CD4-positive, alpha-beta T cell (primary cell): ENCODE measurements at regions not wholly inside any gene's neighbourhood (a gene's known extent, or its start where the extent isn't known, plus 50 kb on each side); places are given as distances from the start of the nearest gene placed in this dataset.

Experiments used
- ATAC-seq: fragments of 200-7000 bp; cut with Tn5 transposase; one replicate; pipeline ENCODE4 v1.10.0; 2022; ENCODE audit warnings: mild to moderate bottlenecking; ENCODE audit not compliant: poor library complexity
- CTCF ChIA-PET: fragments of 350-600 bp; sonication (Branson Sonifier 250); formaldehyde crosslinking; loops from one replicate; lab custom pipeline; 2021; ENCODE audit warnings: antibody characterized with exemption, inconsistent platforms; lab: Charles Lee
- POLR2A ChIA-PET: fragments of 350-600 bp; sonication (Branson Sonifier 250); formaldehyde crosslinking; loops from one replicate; lab custom pipeline; 2021; ENCODE audit warnings: antibody characterized with exemption, inconsistent platforms; lab: Charles Lee
- DNase-seq, 14 experiments: peaks; one replicate each; pipeline ENCODE4 v3.0.0-alpha.2; 2013 to 2020; ENCODE audit warnings: mixed read lengths in 2 of 14
- H3K27ac ChIP-seq, 2 donors: one replicate each; pipeline versions ENCODE4 v1.5.1 to v1.7.0; 2013; ENCODE audit warnings: low read length in 2 of 2, low read depth in 1 of 2, mild to moderate bottlenecking in 1 of 2
- H3K27me3 ChIP-seq, 2 experiments: 1 replicate in 1 of 2; 2 replicates in 1 of 2; pipeline versions ENCODE4 v1.6.1 to v1.7.0; 2013; ENCODE audit warnings: low read length in 2 of 2, control low read depth in 1 of 2, mild to moderate bottlenecking in 1 of 2, moderate library complexity in 1 of 2; ENCODE audit not compliant: insufficient read depth in 2 of 2, control insufficient read depth in 1 of 2
- H3K36me3 ChIP-seq: one replicate; pipeline ENCODE4 v1.6.1; 2013; ENCODE audit warnings: low read length, control low read depth; ENCODE audit not compliant: insufficient read depth
- H3K4me1 ChIP-seq: one replicate; pipeline ENCODE4 v1.6.1; 2013; ENCODE audit warnings: low read length, control low read depth; ENCODE audit not compliant: insufficient read depth
- H3K4me3 ChIP-seq: one replicate; pipeline ENCODE4 v1.5.1; 2013; ENCODE audit warnings: mild to moderate bottlenecking, low read length, moderate library complexity
- H3K9me3 ChIP-seq, 2 experiments: 1 replicate in 1 of 2; 2 replicates in 1 of 2; pipeline versions ENCODE4 v1.6.1 to v1.7.0; 2013; ENCODE audit warnings: low read length in 2 of 2, mild to moderate bottlenecking in 2 of 2, control low read depth in 1 of 2, moderate library complexity in 1 of 2; ENCODE audit not compliant: control insufficient read depth in 1 of 2, insufficient read depth in 1 of 2
- H3K27ac Mint-ChIP-seq: one replicate; pipeline ENCODE4 v1.8.0; 2020; ENCODE audit warnings: mixed read lengths
- H3K27me3 Mint-ChIP-seq: one replicate; pipeline ENCODE4 v1.8.0; 2021; ENCODE audit warnings: mixed read lengths
- H3K36me3 Mint-ChIP-seq: one replicate; pipeline ENCODE4 v1.8.0; 2021; ENCODE audit warnings: low read depth, mixed read lengths
- H3K4me1 Mint-ChIP-seq: one replicate; pipeline ENCODE4 v1.8.0; 2021; ENCODE audit warnings: low read depth, mixed read lengths
- H3K4me3 Mint-ChIP-seq: one replicate; pipeline ENCODE4 v1.8.0; 2020; ENCODE audit warnings: mild to moderate bottlenecking, mixed read lengths
- H3K9me3 Mint-ChIP-seq: one replicate; pipeline ENCODE4 v1.8.0; 2020; ENCODE audit warnings: mixed read lengths
- intact Hi-C, 2 experiments: fragments of 100-400 bp; cut with DNase I in 1 of 2; cut with micrococcal nuclease in 1 of 2; formaldehyde crosslinking; loops; one replicate each; pipeline versions ENCODE4 v1.15.1 to v1.9.0; 2023 to 2025; cut with DNase I, micrococcal nuclease
- TF ChIP-seq, protein P1 (sequence below): fragments of 200-600 bp; IDR thresholded peaks from one replicate; pipeline ENCODE4 v1.8.0; 2022; ENCODE audit warnings: antibody characterized with exemption, mild to moderate bottlenecking

DNA sequence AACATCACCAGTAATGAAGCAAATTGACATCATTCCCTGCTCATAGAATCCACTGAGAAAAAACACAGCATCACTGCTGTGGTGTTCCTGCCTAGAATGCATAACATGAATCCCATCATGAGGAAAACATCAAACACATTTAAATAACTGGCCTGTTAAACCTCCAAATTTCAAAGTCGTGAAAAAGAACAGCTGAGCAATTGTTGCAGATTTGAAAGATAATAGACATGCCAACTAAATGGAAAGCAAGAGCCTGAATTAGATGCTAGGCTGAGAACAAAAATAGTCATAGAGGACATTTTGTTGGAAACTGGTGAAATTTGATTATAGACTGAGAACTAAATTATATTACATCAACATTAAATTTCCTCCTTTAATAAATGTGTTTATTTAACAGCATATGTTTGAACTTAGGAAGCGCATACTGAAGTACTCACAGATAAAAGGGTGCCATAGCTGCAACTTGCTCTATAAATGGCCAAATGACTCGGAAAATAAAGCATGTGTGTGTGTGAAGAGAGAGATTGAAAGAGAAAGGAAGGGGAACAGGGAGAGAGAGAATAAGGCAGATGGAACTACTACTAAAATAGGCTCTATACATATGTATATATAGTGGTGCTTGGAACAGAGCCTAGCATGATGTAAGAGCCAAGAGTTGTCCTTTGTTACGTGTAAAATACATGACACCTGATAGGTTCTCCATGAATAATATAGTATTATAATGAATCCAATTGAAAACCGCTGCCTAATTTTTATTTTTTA, 305.0 kb upstream of the MON1B start:
- Histone ChIP-seq H3K4me1 (no peaks in the 10 kb centered on the region), H3K4me3 (no peak overlapping the region), H3K9me3 (no peaks in the 10 kb centered on the region), H3K36me3 (no peaks in the 10 kb centered on the region), H3K27me3 (no peaks in the 10 kb centered on the region), H3K27ac (no peak overlapping the region)
- TF ChIP-seq, protein P1, sequence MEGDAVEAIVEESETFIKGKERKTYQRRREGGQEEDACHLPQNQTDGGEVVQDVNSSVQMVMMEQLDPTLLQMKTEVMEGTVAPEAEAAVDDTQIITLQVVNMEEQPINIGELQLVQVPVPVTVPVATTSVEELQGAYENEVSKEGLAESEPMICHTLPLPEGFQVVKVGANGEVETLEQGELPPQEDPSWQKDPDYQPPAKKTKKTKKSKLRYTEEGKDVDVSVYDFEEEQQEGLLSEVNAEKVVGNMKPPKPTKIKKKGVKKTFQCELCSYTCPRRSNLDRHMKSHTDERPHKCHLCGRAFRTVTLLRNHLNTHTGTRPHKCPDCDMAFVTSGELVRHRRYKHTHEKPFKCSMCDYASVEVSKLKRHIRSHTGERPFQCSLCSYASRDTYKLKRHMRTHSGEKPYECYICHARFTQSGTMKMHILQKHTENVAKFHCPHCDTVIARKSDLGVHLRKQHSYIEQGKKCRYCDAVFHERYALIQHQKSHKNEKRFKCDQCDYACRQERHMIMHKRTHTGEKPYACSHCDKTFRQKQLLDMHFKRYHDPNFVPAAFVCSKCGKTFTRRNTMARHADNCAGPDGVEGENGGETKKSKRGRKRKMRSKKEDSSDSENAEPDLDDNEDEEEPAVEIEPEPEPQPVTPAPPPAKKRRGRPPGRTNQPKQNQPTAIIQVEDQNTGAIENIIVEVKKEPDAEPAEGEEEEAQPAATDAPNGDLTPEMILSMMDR, result no peak
- CTCF ChIA-PET, result no interaction called here
- ATAC-seq, result no peak
- DNase-seq, result no peak
- no peaks in the 10 kb centered on the region for H3K36me3 Mint-ChIP-seq
- intact Hi-C loops, result no loop called here
- POLR2A ChIA-PET, result no interaction called here
- H3K27ac Mint-ChIP-seq, result no peak overlapping the region
- no peaks in the 10 kb centered on the region for H3K9me3 Mint-ChIP-seq
- no peaks in the 10 kb centered on the region for H3K27me3 Mint-ChIP-seq
- H3K4me3 Mint-ChIP-seq, result no peak overlapping the region
- H3K4me1 Mint-ChIP-seq, result no peaks in the 10 kb centered on the region

DNA sequence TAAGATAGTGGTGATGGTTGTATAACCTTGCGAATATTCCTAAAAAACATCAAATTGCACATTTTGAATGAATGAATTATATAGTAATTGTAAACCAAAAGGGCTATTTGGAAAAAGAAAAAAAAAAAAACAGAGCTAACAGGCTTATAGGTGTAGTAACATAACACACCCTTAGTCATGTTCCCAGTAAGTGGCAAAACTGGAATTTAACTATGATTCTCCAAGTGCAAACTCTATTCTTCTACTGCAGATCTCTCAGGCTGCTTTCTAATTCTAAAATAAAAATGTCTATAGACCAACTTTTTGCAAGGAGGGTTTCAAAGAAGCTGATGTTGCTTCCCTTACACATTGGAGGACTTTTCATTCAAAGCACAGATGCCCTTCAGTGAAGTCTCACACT, 293.2 kb upstream of the MON1B start:
- H3K4me3 ChIP-seq, result no peak overlapping the region
- ChIA-PET POLR2A (no interaction called here), CTCF (no interaction called here)
- no peak overlapping the region for H3K4me3 Mint-ChIP-seq
- no peak overlapping the region for H3K27ac Mint-ChIP-seq
- no peaks in the 10 kb centered on the region for H3K36me3 ChIP-seq
- H3K9me3 Mint-ChIP-seq, result peaks cover 7% of the 10 kb centered on the region
- H3K27me3 Mint-ChIP-seq, result no peaks in the 10 kb centered on the region
- H3K4me1 Mint-ChIP-seq, result no peaks in the 10 kb centered on the region
- ATAC-seq (no peak), DNase-seq (no peak)
- intact Hi-C loops, result no loop called here
- H3K9me3 ChIP-seq, result no peaks in the 10 kb centered on the region
- H3K27me3 ChIP-seq, result no peaks in the 10 kb centered on the region
- H3K4me1 ChIP-seq, result no peaks in the 10 kb centered on the region
- H3K36me3 Mint-ChIP-seq, result no peaks in the 10 kb centered on the region
- TF ChIP-seq, protein P1, result no peak
- H3K27ac ChIP-seq, result no peak overlapping the region

DNA sequence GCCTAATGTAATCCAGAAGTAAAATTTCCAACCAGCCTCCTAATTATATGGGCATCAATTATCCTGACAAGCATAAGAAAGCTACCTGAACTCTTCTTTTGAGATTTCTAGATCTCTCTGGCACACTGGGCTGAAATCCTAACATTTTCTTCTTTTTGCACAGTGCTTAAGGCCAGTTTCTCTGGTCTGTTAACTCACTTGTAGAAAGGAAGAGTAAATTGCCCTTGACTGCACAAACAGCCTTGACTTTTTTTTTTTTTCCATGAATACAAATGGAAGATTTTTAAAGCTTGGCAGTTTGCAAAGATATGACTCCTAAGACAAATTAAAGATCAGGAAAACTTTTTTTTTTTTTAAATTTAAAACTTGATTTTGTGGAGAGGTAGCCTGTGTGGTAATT, 291.2 kb upstream of the MON1B start:
- no peak for ATAC-seq
- H3K36me3 Mint-ChIP-seq, result no peaks in the 10 kb centered on the region

More for the DNA sequence above, 291.2 kb upstream of the MON1B start:
- intact Hi-C loops, result no loop called here
- H3K36me3 ChIP-seq, result no peaks in the 10 kb centered on the region
- DNase-seq, result no peak
- H3K9me3 ChIP-seq, result no peaks in the 10 kb centered on the region
- ChIA-PET POLR2A (no interaction called here), CTCF (interaction anchor here (1.1 kb wide), 1 partner anchor 9 kb away, joined by 3 read pairs; no protein-coding TSS in a partner anchor)
- Mint-ChIP-seq H3K27ac (no peak overlapping the region), H3K4me1 (no peaks in the 10 kb centered on the region), H3K9me3 (peaks cover under 1% of the 10 kb centered on the region), H3K27me3 (no peaks in the 10 kb centered on the region), H3K4me3 (no peak overlapping the region)
- H3K4me1 ChIP-seq, result no peaks in the 10 kb centered on the region
- H3K4me3 ChIP-seq, result no peak overlapping the region
- H3K27me3 ChIP-seq, result no peaks in the 10 kb centered on the region
- no peak overlapping the region for H3K27ac ChIP-seq
- TF ChIP-seq, protein P1, result no peak
